ENCODE measurements at regions not wholly inside any gene's neighbourhood (a gene's known extent, or its start where the extent isn't known, plus 50 kb on each side); places are given as distances from the start of the nearest gene placed in this dataset.

GRCh38 chr5:54601411-54602230 lies 84.1 kb downstream of the SNX18 start:
- TF ChIP-seq CTCF (IDR thresholded peaks at IDR 0.05) (no peak), POLR2A (IDR thresholded peaks at IDR 0.05) (no peak), POLR2AphosphoS5 (IDR thresholded peaks at IDR 0.05) (no peak)
